IPS-NIHi7 (cell line): ENCODE measurements at regions not wholly inside any gene's neighbourhood (a gene's known extent, or its start where the extent isn't known, plus 50 kb on each side); places are given as distances from the start of the nearest gene placed in this dataset.
A peak's percentile ranks its signal among the peaks of the same experiment; 100 is the strongest.
"Not testable (repeated sequence)": the region's sequence is repeated elsewhere in the genome, so short reads cannot be mapped to it uniquely, and the experiment has no call there.

ENCODE experiments used
- DNase-seq: peaks from one replicate; pipeline ENCODE4 v3.0.0; 2012; ENCODE audit warnings: mixed read lengths; ENCODE audit errors: extremely low spot score

DNA sequence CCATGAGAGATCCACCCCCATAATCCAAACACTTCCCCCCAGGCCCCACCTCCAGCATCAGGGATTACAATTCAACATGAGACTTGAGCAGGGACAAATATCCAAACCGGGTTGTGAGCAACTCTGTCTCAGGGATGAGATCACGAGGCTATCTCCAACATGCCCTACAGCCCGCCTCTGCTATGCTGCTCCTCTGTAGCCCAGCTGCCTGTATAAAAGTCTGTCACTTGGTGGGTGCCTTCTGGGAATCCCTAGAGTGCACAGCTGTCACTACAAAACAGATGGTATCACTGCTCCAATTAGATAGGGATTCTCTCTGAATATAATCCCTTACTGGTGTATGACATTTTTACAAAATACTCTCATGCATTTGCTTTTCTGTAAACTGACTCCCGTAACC is 114.9 kb upstream of the NANOS1 start:
- DNase-seq: no peak

DNA sequence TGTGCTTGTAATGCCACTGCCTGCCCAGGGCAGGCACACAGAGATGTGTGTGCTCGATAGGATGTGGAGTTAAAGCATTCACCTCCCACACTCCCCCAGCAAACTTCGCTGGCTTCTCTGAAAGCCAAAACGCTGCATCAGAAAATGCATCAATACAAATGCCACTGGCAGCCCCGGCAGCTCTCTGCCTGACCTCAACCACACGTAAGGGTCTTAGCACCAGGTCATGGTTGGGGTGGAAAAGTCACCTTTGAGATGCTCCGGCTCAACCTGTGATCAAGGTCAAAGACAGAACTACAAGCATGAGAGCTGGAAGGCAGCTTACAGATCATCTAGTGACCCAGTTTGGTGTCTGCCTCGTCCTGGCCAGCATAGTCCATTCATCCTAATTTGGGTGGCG is 114.4 kb upstream of the NANOS1 start:
- no peak for DNase-seq

DNA sequence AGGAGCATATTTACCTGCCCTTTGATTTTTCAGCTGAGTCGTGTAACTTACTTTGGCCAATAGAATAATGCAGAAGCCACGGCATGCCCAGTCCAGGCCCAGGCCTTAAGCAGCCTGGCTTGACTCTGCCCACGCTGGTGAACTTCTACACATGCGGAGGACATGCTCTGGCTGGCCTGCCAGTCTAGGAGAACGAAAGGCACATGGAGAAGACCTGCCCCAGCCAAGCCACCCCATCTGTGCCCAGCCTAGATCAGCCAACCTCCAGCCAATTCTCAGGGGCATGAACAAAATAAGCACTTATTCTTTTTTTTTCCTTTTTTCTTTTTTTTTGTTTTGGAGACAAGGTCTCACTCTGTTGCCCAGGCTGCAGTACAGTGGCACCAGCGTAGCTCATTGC is 112.7 kb upstream of the NANOS1 start:
- DNase-seq: no peak

- DNase-seq: no peak
Measured at GRCh38 chr10:118917701-118918100, 111.8 kb upstream of the NANOS1 start.

GRCh38 chr10:118918116-118918515 is 111.4 kb upstream of the NANOS1 start:
- DNase-seq: no peak

DNA sequence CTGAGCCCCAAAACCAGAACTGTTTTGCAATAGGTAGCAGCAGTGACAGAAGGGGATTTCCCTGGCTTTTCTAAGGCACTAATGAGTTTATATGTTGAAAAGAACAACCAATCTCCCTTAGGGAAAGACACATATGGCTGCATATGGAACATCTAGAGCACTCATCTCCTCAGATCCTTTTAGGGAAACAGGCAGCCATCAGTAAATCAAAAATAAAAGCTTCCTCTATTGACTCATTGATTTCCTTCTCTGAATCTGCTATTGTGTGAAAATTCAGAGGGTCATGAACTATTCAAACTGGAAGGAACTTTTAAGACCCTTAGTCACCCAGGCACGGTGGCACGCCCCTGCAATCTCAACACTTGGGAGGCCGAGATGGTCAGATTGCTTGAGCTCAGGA is 110.9 kb upstream of the NANOS1 start:
- DNase-seq: no peak

DNA sequence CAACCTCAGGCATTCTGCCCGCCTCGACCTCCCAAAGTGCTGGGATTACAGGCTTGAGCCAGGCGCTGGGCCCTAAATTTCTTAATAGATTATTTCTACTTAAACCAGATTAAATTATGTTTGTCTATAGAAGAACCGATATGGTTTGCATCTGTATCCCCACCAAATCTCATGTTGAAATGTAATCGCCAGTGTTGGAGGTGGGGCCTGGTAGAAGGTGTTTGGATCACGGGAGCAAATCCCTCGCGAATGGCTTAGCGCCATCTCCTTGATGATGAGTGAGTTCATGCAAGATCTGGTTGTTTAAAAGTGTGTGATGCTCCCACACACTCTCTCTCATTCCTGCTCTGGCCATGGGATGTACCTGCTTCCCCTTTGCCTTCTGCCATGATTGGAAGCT is 109.3 kb upstream of the NANOS1 start:
- DNase-seq: no peak

DNA sequence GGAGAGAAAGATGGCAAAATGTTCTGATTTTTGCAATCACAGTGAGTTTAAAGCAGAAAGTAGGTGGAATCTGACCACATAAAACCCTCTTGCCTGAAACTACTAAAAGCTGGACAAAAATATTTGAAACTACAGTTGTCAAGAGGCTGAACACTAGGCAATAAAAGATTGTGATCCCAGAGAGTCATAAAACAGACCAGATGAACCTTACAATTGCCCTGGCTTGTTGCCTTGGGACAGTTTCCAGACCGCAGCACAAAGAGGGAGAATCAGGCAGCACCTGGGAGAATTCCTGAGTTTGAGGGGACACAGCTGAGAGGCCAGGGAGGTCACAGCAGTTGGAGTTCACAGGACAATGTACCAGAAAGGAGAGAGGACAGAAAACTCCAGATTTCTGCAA is 107.3 kb upstream of the NANOS1 start:
- no peak for DNase-seq

DNA sequence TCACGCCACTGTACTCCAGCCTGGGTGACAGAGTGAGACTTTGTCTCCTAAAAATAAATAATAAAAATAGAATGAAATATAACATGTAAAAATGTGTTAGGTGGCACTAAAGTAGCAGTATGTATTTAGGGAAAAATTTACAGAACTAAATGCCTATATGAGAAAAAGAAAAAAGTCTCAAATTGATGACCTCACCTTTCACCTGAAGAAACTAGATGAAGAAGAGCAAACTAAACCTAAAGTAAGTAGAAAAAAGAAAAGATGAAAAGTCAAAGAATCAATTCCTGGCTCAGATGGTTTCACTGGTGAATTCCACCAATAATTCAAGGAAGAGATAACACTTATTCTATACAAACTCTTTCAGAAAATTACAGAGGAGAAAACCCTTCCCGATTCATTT is 106.5 kb upstream of the NANOS1 start:
- DNase-seq: no peak

DNA sequence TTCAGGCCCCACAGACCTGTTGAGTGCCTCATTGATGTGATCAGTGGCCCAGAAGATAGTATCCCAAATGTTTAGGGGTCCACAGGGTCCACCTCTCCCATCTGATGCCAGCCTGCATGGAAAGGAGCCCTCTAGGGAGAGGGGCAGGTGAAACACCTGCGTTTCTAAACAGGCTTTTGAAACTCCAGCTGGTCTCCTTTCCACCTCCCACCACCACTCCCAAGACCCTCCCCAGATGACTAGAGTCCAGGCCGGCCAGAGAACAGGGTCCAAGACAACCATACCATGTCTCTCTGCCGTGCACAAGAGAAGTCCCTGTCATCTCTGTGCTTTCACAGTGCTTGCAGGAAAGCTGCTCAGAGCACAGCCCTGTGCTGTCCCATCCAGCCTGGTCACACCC is 105.0 kb upstream of the NANOS1 start:
- DNase-seq: no peak

GRCh38 chr10:118925404-118926071 is 104.0 kb upstream of the NANOS1 start:
- peak; percentile 2 for DNase-seq

DNA sequence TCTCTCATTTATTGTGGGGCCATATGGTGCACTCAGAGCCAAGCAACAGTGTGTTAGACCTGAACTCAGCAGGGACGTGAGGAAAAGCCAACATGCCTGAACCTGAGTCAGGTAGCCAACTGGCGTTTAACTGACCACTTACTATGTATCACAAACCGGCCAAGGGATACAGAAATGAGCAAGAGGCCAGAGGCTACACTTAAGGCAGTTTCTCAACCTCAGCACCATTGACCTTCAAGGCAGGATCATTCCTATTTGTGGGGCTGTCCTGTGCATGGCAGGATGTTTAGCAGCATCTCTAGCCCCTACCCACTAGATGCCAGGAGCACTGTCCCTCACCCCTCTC is 103.5 kb upstream of the NANOS1 start:
- DNase-seq: peak; percentile 3

- DNase-seq: peak; percentile 3
Measured at GRCh38 chr10:118926441-118926840, 103.1 kb upstream of the NANOS1 start.

- no peak for DNase-seq
Measured at GRCh38 chr10:118926903-118927302, 102.6 kb upstream of the NANOS1 start.

GRCh38 chr10:118927321-118927720 is 102.2 kb upstream of the NANOS1 start:
- no peak for DNase-seq

- DNase-seq: no peak
Measured at GRCh38 chr10:118930614-118931013, 98.9 kb upstream of the NANOS1 start.

- DNase-seq: no peak
Measured at GRCh38 chr10:118931436-118931835, 98.1 kb upstream of the NANOS1 start.

DNA sequence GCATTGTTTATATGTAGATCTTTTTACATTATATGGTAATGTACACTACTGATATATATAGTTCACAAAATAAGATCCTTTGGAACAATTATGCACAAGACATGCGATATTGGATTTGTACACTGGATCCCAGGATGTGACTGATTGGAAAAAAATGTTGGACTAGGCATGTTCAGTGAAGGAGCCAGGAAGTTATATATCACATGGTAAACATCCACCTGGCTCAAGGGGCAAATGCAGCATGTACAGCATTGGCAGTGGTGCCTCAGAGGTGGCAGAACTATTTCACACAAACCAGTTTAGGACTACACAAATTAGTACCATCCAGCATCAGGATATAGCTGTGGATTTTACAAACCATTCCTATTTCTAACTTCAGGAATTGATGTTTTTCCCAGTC is 97.4 kb upstream of the NANOS1 start:
- DNase-seq: not testable (repeated sequence)

GRCh38 chr10:118937226-118937625 is 92.3 kb upstream of the NANOS1 start:
- DNase-seq: no peak

DNA sequence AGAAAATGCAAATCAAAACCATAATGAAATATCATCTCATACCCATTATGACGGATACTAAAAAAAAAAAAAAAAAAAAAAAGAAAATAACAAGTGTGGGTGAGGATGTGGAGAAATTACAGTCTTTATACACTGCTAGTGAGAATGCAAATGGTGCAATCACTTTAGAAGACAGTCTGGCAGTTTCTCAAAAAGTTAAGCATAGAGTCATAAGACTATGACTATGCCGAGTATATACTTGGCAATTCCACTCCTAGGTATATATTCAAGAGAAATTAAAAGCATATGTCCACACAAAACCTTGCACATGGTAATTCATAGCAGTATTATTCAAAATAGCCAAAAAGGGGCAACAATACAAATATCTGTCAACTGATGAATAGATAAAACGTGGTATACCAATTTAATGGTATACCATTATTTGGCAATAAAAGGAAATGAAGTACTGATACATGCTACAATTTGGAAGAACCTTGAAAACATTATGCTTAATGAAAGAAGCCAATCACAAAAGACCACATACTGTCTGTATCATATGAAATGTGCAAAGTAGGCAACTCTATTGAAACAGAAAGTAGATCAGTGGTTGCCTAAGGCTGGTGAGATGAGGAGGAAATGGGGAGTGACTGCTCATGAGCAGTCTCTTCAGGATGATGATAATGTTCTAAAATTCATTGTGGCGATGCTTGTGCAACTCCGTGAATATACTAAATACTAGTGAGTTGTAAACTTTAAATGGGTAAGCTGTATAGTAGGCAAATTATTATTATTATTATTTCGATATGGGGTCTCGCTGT is 90.1 kb upstream of the NANOS1 start:
- no peak for DNase-seq

GRCh38 chr10:118940386-118940785 is 89.1 kb upstream of the NANOS1 start:
- DNase-seq: no peak

DNA sequence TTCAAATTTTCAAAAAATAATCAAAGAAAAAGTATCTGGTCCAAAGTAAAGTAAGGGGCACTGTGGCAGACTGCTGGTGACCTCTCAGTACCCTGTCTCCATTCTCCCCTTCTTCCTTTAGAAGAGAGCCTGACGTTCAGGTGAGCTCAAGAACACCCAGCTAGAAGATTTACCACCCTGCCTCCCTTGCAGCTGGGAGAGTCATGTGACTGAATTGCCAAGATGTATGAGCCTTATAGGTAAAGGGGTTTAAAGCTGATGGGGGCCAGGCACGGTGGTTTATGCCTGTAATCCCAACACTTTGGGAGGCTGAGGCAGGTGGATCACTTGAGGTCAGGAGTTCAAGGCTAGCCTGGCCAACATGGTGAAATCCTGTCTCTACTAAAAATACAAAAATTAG is 86.3 kb upstream of the NANOS1 start:
- no peak for DNase-seq

- peak; percentile 14 for DNase-seq
Measured at GRCh38 chr10:118944959-118945633, 84.4 kb upstream of the NANOS1 start.
